GM18507 (cell line): ENCODE measurements at regions not wholly inside any gene's neighbourhood (a gene's known extent, or its start where the extent isn't known, plus 50 kb on each side); places are given as distances from the start of the nearest gene placed in this dataset.
"Not testable (repeated sequence)": the region's sequence is repeated elsewhere in the genome, so short reads cannot be mapped to it uniquely, and the experiment has no call there.

Source experiments
- DNase-seq: peaks from one replicate; pipeline ENCODE4 v3.0.0; 2011; ENCODE audit warnings: low read depth; ENCODE audit not compliant: insufficient read length; ENCODE audit errors: extremely low spot score
- FAIRE-seq: peaks from 2 replicates; lab custom pipeline; 2011; peaks lifted over from hg19 to GRCh38; lab: Jason Lieb, UNC

DNA sequence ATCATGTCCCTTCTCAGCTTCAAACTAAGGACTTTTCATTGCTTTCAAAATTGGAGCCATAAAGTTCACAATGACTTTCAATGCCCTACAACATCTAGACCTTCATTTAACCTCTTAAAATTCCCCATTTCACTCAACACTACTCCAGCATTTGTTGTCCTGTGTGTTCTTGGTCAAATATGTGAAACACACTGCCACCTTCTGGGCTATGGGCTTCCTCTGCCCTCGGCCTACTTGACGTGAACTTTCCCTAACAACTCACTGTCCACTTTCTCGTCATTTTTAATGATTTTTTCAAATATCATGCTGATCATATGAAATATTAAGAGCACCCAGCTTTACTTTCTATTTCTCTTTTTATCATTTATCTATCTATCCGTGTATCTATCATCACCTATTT lies 2018.4 kb downstream of the NCAM2 start:
- no peak for FAIRE-seq

DNA sequence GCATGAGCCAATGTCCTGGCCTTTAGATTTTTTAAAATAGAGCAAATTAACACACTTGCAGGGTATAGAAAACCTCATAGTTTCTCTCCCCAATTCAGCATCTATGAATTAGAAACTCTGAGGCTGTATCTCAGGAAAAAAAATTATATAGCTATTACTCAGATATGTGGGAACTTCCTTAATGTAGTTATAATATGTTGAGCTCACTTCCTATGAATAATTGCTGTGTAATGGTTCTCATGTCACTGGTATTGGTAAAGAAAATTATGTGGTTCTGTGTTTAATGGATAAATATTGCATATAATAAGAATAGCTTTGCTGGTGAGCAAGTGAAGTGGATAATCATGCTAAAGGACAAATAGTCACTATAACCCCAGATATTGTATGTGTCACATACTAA lies 2019.8 kb downstream of the NCAM2 start:
- FAIRE-seq (no peak), DNase-seq (no peak)

More for the DNA sequence above, 2018.4 kb downstream of the NCAM2 start:
- DNase-seq: no peak

DNA sequence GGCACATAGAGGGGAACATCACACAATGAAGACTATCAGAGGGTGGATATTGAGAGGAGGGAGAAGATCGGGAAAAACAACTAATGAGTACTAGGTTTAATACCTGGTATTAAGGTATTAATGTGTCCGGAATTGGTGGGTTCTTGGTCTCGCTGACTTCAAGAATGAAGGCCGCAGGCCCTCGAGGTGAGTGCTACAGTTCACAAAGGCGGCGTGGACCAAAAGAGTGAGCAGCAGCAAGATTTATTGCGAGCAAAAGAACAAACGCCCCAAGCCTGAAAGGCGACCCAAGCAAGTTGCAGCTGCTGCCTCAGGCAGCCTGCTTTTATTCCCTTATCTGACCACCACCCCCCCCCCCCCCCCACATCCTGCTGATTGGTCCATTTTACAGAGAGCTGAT lies 2022.8 kb downstream of the NCAM2 start:
- no peak for DNase-seq
- FAIRE-seq: no peak

DNA sequence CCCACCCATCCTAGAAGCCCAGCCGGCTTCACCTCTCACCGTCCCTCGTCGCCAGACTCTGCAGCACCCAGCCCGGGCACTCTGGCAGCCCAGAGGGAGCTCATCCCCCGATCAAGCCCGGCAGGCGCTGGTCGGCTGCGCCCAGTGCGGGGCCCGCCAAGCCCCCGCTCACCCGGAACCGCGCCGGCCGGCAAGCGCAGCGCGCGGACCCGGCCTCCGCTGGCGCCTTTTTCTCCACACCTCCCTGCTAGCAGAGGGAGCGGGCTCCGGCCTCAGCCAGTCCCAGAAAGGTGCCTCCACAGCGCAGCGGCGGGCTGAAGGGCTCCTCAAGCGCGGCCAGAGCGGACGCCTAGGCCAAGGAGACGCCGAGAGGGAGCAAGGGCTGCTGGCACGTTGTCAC lies 2023.3 kb downstream of the NCAM2 start:
- no peak for DNase-seq

DNA sequence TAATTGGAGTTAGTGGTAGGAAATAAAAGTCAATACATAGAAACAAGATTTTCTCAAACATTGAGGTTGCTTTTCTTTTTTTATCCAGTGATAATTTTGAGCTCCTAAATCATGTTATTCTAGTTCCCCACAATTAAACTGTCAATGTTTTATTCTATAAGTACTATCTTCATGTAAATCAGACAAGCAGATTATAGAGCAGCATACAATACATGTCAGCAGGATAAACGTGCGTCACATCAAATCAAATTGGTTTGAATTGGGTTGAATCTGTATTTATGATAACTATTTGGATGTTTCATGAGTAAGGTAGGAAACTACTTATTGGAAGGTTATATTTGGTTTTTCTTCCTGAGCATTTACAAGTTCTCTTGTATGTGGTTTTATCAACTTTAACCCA lies 2028.7 kb downstream of the NCAM2 start:
- FAIRE-seq: no peak

More for the DNA sequence above, 2023.3 kb downstream of the NCAM2 start:
- no peak for FAIRE-seq

DNA sequence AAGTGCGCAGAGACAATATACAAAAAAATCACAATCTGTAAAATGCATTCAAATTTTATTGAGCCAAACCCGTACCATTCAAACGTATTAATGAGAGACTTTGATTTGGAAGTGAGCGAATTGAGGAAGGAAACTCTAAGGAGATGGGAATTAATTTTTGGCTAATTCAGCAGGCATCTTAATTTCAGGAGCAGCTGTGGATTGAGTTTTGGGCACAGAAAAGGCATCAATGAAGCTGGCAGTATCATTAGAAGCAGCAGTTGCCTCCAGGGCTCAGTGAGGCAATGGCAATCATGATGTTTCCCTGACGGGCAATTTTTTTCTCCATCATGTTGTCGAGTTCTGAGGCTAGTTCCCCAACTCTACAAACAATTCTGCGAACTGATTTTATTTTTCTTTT lies 2041.6 kb downstream of the NCAM2 start:
- FAIRE-seq (no peak), DNase-seq (no peak)

More for the DNA sequence above, 2028.7 kb downstream of the NCAM2 start:
- no peak for DNase-seq

DNA sequence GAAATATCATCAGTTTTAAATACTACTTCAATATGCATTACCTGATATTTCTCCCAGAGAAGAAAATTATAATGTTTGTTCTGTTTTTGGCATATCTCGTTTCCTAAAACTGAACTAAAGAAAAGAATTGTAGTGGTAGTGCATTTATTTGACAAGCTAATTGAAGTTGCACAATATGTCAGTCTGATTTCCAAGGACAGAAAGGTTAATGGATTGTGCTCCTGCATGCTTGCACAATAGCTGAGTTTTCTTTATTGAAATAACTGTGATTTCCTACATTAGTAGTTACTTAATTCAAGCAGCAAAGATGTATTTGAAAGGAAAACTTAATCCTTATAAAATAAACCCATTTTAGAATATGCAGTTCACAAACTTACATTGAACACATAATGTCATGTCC lies 2047.7 kb downstream of the NCAM2 start:
- no peak for FAIRE-seq
- DNase-seq: no peak

DNA sequence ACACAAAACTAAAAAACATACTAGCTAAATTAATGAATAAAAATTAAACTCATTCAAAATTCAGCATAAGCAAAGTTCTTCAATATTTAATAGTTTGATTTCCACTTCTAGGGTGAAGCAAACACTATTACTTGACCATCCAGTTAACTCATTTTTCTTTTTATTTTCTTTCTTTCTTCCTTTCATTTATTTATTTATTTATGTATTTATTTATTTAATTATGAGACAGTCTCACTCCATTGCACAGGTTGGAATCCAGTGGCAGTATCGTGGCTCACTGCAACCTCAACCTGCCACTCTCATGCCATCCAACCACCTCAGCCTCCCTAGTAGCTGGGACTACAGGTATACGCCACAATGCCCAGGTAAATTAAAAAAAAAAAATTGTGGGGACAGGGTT lies 2069.5 kb downstream of the NCAM2 start:
- FAIRE-seq (no peak), DNase-seq (no peak)

DNA sequence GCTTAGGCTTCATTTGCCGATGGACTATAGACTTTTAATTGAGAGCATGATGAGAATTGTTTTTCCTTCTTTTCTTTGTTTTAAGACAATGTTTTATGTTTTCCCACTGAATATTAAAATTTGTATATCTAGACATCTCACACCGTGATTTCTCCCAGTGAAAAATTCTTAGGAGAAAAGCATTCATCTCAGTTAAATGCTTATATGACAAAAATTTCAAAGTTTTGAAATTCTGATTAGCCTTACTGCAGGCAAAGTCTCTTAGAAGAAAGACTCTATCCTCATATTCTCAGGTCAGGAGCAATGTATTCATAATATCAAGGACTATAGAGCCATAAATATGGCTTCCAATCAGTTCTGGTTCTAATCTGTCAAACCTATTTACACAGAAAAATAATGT lies 2085.0 kb downstream of the NCAM2 start:
- DNase-seq: no peak
- no peak for FAIRE-seq

DNA sequence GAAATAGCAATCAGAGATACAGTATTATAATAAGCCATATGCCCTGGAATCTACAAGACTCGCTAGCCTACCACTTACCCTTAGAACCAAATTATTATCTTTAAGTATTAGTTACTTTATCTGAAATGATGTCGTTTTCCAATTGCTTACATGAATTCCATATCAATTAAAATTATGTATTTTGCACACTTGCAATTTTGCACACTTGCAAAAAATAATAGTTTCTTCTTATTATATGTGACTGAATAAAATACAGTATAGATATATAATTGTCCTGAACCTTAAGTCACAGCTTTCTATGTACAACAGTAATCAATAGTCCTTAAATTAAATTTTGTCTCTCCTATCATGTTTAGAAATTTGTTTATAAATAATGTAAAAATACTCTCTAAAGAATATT lies 2095.1 kb downstream of the NCAM2 start:
- no peak for FAIRE-seq
- no peak for DNase-seq

DNA sequence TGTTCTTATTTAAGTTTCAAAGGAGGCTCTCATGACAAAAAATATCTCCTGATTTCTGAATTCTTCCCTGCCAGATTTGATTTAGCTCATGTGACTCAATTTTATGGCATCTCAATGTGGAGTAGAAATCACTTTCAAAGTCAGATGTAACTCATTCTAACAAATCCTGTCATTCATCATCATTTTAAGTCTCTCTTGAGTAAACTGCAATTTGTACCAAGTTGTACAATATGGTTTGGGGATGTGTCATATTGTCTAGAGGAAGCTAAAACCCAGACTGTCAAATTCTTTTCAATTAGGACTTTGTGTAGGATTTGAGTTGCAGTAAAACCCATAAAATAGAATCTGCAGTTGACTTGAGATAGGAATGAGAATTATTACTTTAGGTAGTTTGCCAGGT lies 2101.0 kb downstream of the NCAM2 start:
- FAIRE-seq: no peak
- no peak for DNase-seq

DNA sequence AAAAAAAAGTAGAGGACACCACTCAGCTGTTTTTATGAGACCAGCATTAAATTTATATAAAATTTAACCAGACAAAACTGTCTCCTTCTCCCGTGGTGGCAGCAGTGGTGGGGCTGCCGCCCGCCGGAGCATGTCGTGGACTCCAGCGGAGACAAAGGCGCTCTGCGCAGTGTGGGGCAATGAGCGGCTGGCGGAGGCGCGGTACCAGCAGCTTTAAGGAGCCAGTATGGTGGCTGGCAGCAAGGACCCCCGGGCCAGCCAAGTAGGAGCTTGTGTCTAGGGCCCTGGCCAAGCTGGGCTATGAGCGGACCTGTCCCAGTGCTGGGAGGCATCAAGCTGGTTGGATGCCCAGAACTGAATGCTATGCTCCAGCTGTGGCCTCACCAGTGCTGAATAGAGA lies 2102.9 kb downstream of the NCAM2 start:
- no peak for DNase-seq
- no peak for FAIRE-seq

DNA sequence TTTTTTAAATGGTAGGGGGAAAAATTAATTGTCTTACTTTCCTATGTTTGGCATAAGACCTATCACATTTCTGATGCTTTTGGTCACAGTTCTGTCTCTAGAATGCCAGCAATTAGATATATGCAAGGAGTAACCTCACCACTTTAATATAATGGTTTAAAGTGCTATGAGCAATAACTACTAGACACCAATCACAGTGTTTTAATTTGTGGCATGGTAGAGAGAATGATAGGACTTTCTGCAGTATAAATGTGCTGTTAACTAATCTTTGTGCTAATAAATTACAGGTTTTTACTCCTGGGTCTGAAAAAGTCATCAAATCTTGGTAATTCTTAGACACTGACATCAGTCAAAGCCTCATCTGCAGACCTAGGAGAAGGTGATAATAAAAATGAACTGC lies 2110.3 kb downstream of the NCAM2 start:
- DNase-seq (no peak), FAIRE-seq (no peak)

DNA sequence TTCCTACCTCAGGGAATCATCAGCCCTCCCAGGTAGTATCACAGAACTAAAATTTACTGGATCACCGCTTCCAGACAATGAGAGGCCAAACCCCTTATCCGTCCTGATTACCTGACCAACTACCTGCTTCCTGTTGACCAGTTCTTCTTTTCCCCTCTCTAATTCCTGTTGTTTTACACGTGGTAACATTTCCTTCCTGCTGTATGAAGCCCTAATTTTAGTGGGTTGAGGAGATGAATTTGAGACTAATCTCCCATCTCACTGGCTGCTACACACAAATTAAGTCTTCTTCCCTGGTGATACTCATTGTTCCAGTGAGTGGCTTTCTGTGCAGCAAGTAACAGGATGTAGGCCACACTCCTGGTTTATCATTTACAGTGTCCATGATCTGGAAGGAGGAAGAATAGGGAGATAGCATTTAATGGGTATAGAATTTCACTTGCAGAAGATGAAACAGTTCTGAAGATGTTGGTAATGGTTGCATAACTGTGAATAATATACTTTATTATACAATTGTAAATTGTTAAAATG lies 2112.9 kb downstream of the NCAM2 start:
- FAIRE-seq: no peak
- no peak for DNase-seq

DNA sequence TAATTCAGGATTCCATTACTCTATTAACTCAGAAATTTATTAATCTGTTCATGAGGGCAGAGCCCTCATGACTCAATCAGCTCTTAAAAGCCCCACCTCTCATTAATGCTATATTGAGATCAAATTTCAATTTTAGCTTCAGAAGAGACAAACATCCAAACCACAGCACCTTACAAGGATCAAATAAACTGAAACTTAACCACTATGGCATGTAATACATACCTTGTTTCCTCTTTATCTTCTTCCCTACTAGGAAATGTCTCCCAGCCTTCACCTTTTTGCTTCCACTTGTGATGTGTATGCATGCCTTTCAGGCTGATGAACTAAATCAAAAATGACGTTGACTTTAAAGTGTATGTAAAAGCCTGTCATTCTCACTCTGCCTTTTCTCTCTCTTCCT lies 2121.3 kb downstream of the NCAM2 start:
- DNase-seq (no peak), FAIRE-seq (no peak)

DNA sequence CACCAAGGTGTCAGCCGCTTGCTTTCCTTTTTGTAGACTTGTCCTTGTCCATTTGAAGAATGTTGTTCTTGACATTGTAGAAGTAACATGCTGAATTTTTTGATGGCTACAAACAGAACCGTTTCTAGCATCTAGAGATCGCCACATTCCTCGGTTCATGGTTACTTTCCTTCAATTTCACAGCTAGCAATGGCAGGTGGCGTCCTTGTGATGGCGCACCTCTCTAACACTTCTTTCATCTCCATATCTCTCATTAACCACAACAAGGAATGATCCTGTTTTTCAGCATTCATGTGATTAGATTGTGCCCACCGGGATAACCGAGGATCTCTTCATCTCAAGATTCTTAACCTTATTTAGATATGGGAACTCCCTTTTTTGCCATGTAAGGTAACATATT lies 2129.8 kb downstream of the NCAM2 start:
- DNase-seq (no peak), FAIRE-seq (no peak)

DNA sequence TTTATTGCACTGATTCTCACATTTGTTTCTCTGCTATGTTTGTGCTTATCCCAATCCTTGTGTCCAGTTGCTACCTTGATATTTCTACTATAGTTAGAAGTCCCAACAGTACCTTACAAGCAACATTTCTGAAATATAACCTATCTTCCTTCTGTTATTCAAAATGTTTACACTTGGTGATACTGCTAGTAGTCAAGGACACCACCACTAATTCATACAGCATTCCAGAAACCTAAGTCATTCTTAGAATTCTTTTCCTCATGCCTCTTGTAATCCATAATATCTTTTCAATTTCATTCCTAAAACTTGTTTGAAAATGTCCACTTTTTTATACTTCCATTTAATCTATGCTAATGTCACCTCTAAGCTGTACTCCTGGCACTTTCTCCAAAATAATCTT lies 2132.1 kb downstream of the NCAM2 start:
- FAIRE-seq: no peak

DNA sequence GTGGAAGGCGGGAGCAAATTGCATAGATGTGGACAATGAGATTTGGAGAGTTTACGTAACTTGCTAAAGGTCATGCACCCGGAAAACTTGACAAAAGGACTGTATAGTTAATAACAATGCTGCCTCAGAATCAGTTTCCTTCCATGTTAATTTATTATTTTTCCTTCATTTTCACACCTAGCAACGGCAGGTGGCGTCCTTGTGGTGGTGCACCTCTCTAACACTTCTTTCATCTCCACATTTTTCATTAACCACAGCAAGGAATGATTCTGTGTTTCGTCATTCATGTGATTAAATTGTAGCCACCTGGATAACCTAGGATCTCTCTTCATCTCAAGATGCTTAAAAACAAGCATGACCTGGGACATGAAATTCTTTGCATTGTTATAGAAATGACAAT lies 2133.0 kb downstream of the NCAM2 start:
- no peak for FAIRE-seq

More for the DNA sequence above, 2132.1 kb downstream of the NCAM2 start:
- DNase-seq: no peak

DNA sequence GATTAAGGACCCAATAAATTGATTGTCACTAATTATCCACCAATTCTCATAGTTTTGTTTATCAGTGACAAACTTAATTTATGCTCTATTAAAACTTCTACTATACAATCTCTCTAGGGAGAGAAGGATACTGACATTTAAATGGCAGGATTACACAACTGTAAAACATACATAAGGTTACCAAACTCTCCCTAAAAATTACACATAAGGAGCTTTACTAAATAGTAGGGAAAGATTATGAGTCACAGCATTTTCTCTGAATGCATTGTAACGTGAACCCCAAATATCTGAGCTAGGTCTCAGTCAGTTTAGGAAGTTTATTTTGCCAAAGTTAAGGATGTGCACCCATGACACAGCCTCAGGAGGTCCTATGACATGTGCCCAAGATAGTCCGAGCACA lies 2140.6 kb downstream of the NCAM2 start:
- DNase-seq (no peak), FAIRE-seq (no peak)

More for the DNA sequence above, 2133.0 kb downstream of the NCAM2 start:
- no peak for DNase-seq

DNA sequence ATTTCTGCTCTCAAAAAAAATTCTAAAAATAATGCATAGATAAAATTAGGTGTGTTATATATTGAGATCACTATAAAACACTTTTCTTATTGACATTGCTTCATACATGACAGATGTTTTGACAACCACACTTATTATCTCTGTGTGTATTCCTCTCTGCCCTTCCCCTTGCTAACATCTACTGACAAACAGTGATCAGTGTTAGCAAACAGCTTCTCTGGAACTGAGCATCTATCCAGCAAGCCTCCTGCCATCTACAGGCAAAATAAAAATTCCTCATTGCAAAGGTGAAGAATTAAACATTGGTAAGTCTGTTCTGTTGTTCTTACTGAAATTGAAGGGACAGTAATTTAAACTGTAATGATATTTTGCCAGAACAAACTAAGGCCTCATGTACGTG lies 2153.9 kb downstream of the NCAM2 start:
- DNase-seq (no peak), FAIRE-seq (no peak)

DNA sequence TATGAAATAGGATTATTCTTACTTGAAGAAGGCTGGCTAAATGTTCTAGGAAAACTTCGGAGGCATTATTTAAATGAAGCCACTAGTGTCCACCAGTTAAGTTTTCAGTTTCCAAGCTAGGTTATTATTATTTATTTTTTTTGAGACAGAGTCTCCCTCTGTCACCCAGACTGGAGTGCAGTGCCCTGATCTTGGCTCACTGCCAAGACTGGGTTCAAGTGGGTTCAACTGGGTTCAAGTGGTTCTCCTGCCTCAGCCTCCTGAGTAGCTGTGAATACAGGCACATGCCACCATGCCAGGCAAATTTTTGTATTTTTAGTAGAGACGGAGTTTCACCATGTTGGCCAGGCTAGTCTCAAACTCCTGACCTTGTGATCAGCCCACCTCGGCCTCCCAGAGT lies 2155.6 kb downstream of the NCAM2 start:
- not testable (repeated sequence) for FAIRE-seq

DNA sequence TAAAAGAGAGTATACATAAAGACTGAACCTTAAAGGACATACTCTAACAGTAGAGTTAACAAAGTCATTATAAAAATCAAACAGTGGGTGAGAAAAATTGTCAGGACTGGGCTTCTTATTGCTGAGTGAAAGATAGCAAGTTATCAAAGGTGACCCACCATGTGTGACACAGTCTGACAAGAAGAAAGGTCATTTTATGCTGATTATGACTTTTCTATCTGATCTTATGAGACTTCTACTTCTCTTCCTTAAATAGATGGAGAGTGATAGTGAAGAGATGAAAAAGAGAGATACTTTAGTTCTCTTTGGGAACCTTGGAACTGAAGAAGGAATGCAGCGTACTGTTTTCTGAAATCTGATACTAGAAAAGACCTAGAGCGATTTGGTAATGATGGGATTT lies 2157.1 kb downstream of the NCAM2 start:
- DNase-seq (no peak), FAIRE-seq (no peak)

More for the DNA sequence above, 2155.6 kb downstream of the NCAM2 start:
- DNase-seq: not testable (repeated sequence)
